ENCODE measurements at regions not wholly inside any gene's neighbourhood (a gene's known extent, or its start where the extent isn't known, plus 50 kb on each side); places are given as distances from the start of the nearest gene placed in this dataset.

DNA sequence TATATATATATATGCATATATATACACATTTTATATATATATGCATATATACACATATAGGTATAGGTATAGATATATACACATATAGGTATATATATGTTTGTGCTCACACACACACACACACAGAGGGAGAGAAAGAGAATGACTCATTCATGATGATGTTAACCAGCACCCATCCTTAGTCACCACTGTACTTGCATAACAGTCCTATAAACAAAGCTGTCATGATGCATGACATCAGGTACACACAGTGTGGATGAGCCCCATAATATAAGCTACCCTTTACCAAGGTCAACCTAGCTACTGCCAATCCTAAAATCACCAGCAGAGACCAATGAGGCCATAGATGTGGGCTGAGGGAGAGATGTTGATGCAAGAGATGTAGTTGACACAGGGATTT lies 1408.0 kb downstream of the RAPGEF2 start:
- no peak for TF ChIP-seq MTA3 (IDR thresholded peaks at IDR 0.05; ENCODE audit: borderline replicate concordance, low read length)
- TF ChIP-seq, protein P1, sequence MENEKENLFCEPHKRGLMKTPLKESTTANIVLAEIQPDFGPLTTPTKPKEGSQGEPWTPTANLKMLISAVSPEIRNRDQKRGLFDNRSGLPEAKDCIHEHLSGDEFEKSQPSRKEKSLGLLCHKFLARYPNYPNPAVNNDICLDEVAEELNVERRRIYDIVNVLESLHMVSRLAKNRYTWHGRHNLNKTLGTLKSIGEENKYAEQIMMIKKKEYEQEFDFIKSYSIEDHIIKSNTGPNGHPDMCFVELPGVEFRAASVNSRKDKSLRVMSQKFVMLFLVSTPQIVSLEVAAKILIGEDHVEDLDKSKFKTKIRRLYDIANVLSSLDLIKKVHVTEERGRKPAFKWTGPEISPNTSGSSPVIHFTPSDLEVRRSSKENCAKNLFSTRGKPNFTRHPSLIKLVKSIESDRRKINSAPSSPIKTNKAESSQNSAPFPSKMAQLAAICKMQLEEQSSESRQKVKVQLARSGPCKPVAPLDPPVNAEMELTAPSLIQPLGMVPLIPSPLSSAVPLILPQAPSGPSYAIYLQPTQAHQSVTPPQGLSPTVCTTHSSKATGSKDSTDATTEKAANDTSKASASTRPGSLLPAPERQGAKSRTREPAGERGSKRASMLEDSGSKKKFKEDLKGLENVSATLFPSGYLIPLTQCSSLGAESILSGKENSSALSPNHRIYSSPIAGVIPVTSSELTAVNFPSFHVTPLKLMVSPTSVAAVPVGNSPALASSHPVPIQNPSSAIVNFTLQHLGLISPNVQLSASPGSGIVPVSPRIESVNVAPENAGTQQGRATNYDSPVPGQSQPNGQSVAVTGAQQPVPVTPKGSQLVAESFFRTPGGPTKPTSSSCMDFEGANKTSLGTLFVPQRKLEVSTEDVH (IDR thresholded peaks at IDR 0.05; ENCODE audit: low read depth, partially characterized antibody), result no peak
- no peak for TF ChIP-seq ELK1 (IDR thresholded peaks at IDR 0.05; ENCODE audit: low read depth, low read length)
- no peak for TF ChIP-seq IKZF2 (IDR thresholded peaks at IDR 0.05)
- no peak for TF ChIP-seq CHD2 (IDR thresholded peaks at IDR 0.05; ENCODE audit: borderline replicate concordance, low read depth, low read length)
- TF ChIP-seq SKIL (IDR thresholded peaks at IDR 0.05; ENCODE audit: low read depth, poor library complexity, severe bottlenecking), result no peak
- no peak for TF ChIP-seq FOS (IDR thresholded peaks at IDR 0.05; ENCODE audit: borderline replicate concordance, extremely low read depth, insufficient read length)
- TF ChIP-seq, protein P2, sequence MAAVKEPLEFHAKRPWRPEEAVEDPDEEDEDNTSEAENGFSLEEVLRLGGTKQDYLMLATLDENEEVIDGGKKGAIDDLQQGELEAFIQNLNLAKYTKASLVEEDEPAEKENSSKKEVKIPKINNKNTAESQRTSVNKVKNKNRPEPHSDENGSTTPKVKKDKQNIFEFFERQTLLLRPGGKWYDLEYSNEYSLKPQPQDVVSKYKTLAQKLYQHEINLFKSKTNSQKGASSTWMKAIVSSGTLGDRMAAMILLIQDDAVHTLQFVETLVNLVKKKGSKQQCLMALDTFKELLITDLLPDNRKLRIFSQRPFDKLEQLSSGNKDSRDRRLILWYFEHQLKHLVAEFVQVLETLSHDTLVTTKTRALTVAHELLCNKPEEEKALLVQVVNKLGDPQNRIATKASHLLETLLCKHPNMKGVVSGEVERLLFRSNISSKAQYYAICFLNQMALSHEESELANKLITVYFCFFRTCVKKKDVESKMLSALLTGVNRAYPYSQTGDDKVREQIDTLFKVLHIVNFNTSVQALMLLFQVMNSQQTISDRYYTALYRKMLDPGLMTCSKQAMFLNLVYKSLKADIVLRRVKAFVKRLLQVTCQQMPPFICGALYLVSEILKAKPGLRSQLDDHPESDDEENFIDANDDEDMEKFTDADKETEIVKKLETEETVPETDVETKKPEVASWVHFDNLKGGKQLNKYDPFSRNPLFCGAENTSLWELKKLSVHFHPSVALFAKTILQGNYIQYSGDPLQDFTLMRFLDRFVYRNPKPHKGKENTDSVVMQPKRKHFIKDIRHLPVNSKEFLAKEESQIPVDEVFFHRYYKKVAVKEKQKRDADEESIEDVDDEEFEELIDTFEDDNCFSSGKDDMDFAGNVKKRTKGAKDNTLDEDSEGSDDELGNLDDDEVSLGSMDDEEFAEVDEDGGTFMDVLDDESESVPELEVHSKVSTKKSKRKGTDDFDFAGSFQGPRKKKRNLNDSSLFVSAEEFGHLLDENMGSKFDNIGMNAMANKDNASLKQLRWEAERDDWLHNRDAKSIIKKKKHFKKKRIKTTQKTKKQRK (IDR thresholded peaks at IDR 0.05; ENCODE audit: low read depth, low read length), result no peak
- TF ChIP-seq ZNF384 (IDR thresholded peaks at IDR 0.05; ENCODE audit: borderline replicate concordance, low read depth, low read length), result no peak
- TF ChIP-seq MEF2B (IDR thresholded peaks at IDR 0.05; ENCODE audit: partially characterized antibody, poor library complexity, severe bottlenecking), result no peak
- TF ChIP-seq SUZ12 (IDR thresholded peaks at IDR 0.05; ENCODE audit: unreplicated experiment), result no peak
- no peak overlapping the region for H2AFZ ChIP-seq (ENCODE audit: control insufficient read depth, low read depth, low read length)
- ChIA-PET SMC1A (ENCODE audit: uncharacterized antibody, unreplicated experiment) (no interaction called here), CTCF (no interaction called here), POLR2A (no interaction called here), RAD21 (ENCODE audit: unreplicated experiment) (no interaction called here)
- no peaks in the 10 kb centered on the region for H3K9me3 ChIP-seq (replicated peaks; ENCODE audit: control insufficient read depth, insufficient read depth, low read length)
- DNase-seq (ENCODE audit: low read depth, low spot score), result no peak
- no peak overlapping the region for H3K9ac ChIP-seq (ENCODE audit: control insufficient read depth, insufficient read depth, low read length)
- H4K20me1 ChIP-seq (ENCODE audit: control insufficient read depth, insufficient read depth), result no peaks in the 10 kb centered on the region
- H3K4me3 ChIP-seq, result no peak overlapping the region
- H3K4me1 ChIP-seq (ENCODE audit: control insufficient read depth, insufficient read depth, low read length), result no peaks in the 10 kb centered on the region
- intact Hi-C loops (cut with micrococcal nuclease; ENCODE audit: unreplicated experiment) (no loop called here), in situ Hi-C loops (cut with MboI) (no loop called here)
- H3K27ac ChIP-seq (ENCODE audit: control insufficient read depth, insufficient read depth), result no peak overlapping the region
- BruUV-seq (replicated peaks), result no TSS peak
- no peak for FAIRE-seq
- H3K36me3 ChIP-seq (ENCODE audit: control insufficient read depth in 2 of 2, insufficient read depth in 2 of 2, low read length in 1 of 2), result no peaks in the 10 kb centered on the region
- H3K27me3 ChIP-seq (replicated peaks in 1 of 2; ENCODE audit: control insufficient read depth in 2 of 2, insufficient read depth in 2 of 2, low read length in 1 of 2), result no peaks in the 10 kb centered on the region
- no peaks in the 10 kb centered on the region for H3K79me2 ChIP-seq (ENCODE audit: control insufficient read depth, insufficient read depth, low read length)
- no peak overlapping the region for H3K4me2 ChIP-seq (ENCODE audit: control insufficient read depth, insufficient read depth)
- ATAC-seq, result no peak
